Progenitor cell of endocrine pancreas (in vitro differentiated cells): ENCODE measurements at regions not wholly inside any gene's neighbourhood (a gene's known extent, or its start where the extent isn't known, plus 50 kb on each side); places are given as distances from the start of the nearest gene placed in this dataset.

Source experiments
- DNase-seq: peaks from one replicate; pipeline ENCODE4 v3.0.0; 2021; ENCODE audit warnings: low spot score; ENCODE audit not compliant: unreplicated experiment
- H3K27ac Mint-ChIP-seq: 2 replicates; pipeline ENCODE4 v1.8.0; 2021; ENCODE audit warnings: mild to moderate bottlenecking, moderate library complexity, mixed read lengths
- H3K27me3 Mint-ChIP-seq: 2 replicates; pipeline ENCODE4 v1.8.0; 2021; ENCODE audit warnings: mixed read lengths
- H3K36me3 Mint-ChIP-seq: 2 replicates; pipeline ENCODE4 v1.8.0; 2022; ENCODE audit warnings: mixed read lengths; ENCODE audit not compliant: insufficient read depth
- H3K4me1 Mint-ChIP-seq: 2 replicates; pipeline ENCODE4 v1.8.0; 2021; ENCODE audit warnings: low read depth, mixed read lengths
- H3K4me3 Mint-ChIP-seq: 2 replicates; pipeline ENCODE4 v1.8.0; 2021; ENCODE audit warnings: low read depth, mild to moderate bottlenecking, moderate library complexity, mixed read lengths
- H3K9me3 Mint-ChIP-seq: 2 replicates; pipeline ENCODE4 v1.8.0; 2021; ENCODE audit warnings: low read depth, mixed read lengths
- CTCF ChIP-seq: fragments of 200-600 bp; sonication (generic); IDR thresholded peaks from one replicate; pipeline ENCODE4 v1.5.0; 2021; ENCODE audit warnings: antibody characterized with exemption, mild to moderate bottlenecking; ENCODE audit not compliant: unreplicated experiment

GRCh38 chr4:103361926-103362325 is 163.8 kb upstream of the CENPE start:
- DNase-seq = no peak
- Mint-ChIP-seq H3K4me1 (peaks cover 9% of the 10 kb centered on the region), H3K9me3 (peaks cover 17% of the 10 kb centered on the region), H3K27me3 (no peaks in the 10 kb centered on the region), H3K36me3 (peaks cover 15% of the 10 kb centered on the region), H3K4me3 (no peak overlapping the region), H3K27ac (peak overlapping the region; percentile 67)
- TF ChIP-seq CTCF = no peak

GRCh38 chr4:103359900-103360299 is 161.8 kb upstream of the CENPE start:
- H3K36me3 Mint-ChIP-seq = peaks cover 16% of the 10 kb centered on the region
- H3K4me3 Mint-ChIP-seq = no peak overlapping the region
- H3K27me3 Mint-ChIP-seq = no peaks in the 10 kb centered on the region
- H3K9me3 Mint-ChIP-seq = peaks cover 23% of the 10 kb centered on the region
- H3K4me1 Mint-ChIP-seq = peaks cover 9% of the 10 kb centered on the region
- H3K27ac Mint-ChIP-seq = no peak overlapping the region
- no peak for DNase-seq
- TF ChIP-seq CTCF = no peak

GRCh38 chr4:103354006-103354405 is 155.9 kb upstream of the CENPE start:
- peaks cover 2% of the 10 kb centered on the region for H3K36me3 Mint-ChIP-seq
- H3K4me1 Mint-ChIP-seq = no peaks in the 10 kb centered on the region
- H3K27ac Mint-ChIP-seq = no peak overlapping the region
- no peak for TF ChIP-seq CTCF
- DNase-seq = no peak
- H3K9me3 Mint-ChIP-seq = peaks cover 14% of the 10 kb centered on the region
- no peak overlapping the region for H3K4me3 Mint-ChIP-seq
- no peaks in the 10 kb centered on the region for H3K27me3 Mint-ChIP-seq

- Mint-ChIP-seq H3K36me3 (no peaks in the 10 kb centered on the region), H3K27ac (no peak overlapping the region), H3K9me3 (peaks cover 2% of the 10 kb centered on the region), H3K4me1 (peaks cover 19% of the 10 kb centered on the region), H3K4me3 (no peak overlapping the region), H3K27me3 (no peaks in the 10 kb centered on the region)
- no peak for DNase-seq
- TF ChIP-seq CTCF = no peak
These were observed 131.5 kb upstream of the CENPE start for GRCh38 chr4:103329642-103330041.

GRCh38 chr4:103324811-103325210 is 126.7 kb upstream of the CENPE start:
- Mint-ChIP-seq H3K27ac (peak overlapping the region; percentile 53), H3K4me1 (peaks cover 22% of the 10 kb centered on the region)
- TF ChIP-seq CTCF = no peak

More at GRCh38 chr4:103324811-103325210, 126.7 kb upstream of the CENPE start:
- Mint-ChIP-seq H3K36me3 (no peaks in the 10 kb centered on the region), H3K9me3 (peaks cover 10% of the 10 kb centered on the region), H3K27me3 (no peaks in the 10 kb centered on the region), H3K4me3 (no peak overlapping the region)
- no peak for DNase-seq
